ENCODE measurements at regions not wholly inside any gene's neighbourhood (a gene's known extent, or its start where the extent isn't known, plus 50 kb on each side); places are given as distances from the start of the nearest gene placed in this dataset.
"Not testable (repeated sequence)": the region's sequence is repeated elsewhere in the genome, so short reads cannot be mapped to it uniquely, and the experiment has no call there.

- TF ChIP-seq CTCF (IDR thresholded peaks at IDR 0.05; ENCODE audit: borderline replicate concordance), result no peak
- intact Hi-C loops (cut with micrococcal nuclease), result no loop called here
Measured at GRCh38 chrX:116694046-116694445, 231.3 kb upstream of the CT83 start.

DNA sequence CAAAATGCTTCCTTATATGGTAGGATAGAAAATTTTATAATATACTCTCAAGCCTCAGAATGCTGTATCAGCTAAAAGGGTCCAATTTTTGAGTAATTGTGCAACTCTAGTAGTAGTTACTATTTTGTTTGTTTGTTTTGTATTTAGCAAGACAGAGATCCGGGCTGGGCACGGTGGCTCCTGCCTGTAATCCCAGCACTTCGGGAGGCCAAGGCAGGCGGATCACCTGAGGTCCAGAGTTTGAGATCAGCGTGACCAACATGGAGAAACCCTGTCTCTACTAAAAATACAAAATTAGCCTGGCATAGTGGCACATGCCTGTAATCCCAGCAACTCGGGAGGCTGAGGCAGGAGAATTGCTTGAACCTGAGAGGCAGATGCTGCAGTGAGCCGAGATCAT, 216.8 kb upstream of the CT83 start:
- H3K4me1 ChIP-seq; H3K4me3 ChIP-seq; DNase-seq; H3K27ac ChIP-seq (replicated peaks); H3K27me3 ChIP-seq (ENCODE audit: low read depth); H3K9me3 ChIP-seq (replicated peaks); H3K36me3 ChIP-seq; intact Hi-C loops (cut with micrococcal nuclease): not testable (repeated sequence)

More at GRCh38 chrX:116694046-116694445, 231.3 kb upstream of the CT83 start:
- Histone ChIP-seq H3K27me3 (ENCODE audit: low read depth) (no peaks in the 10 kb centered on the region), H3K4me3 (no peak overlapping the region), H3K9me3 (replicated peaks) (no peaks in the 10 kb centered on the region), H3K36me3 (no peaks in the 10 kb centered on the region), H3K4me1 (no peaks in the 10 kb centered on the region), H3K27ac (replicated peaks) (no peak overlapping the region)
- no peak for DNase-seq

DNA sequence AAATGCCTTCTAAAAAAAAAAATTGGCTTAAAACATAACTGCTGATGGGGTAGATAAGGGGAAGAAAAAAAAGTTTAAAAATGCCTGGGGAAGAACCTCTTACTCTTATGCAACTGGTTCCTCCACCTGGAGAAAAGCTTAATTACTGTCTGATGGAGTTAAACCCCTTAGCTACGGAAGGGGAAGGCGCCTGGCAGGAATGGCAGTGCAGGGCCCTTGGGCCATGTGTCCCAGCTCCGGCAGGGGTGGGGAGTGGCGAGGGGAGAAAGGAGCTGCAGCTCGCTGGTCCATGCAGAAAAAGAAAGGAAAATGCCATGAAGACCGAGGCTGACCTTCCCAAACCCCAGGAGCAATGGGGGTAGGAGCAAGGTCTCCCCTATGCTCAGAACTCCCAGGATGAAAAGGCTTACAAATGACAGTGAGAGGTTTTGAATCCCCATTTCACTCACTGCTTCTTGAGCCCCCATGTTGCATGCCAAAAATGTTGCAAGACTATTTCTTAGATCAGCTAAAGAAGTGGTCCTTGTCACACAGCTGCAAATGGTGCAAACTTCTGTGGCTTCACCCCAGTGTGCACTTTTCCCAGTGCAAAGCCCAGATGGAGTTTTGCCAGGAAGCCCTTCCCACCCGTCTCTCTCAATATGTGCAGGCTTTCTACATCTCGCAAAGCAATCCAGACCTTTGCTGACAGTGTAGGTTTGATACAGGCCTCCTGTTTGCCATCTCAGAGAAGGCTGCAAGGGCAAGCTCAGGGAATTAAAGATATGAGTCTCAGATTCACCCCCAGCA, 204.8 kb upstream of the CT83 start:
- no peak for TF ChIP-seq CTCF (IDR thresholded peaks at IDR 0.05; ENCODE audit: borderline replicate concordance)
- Histone ChIP-seq H3K36me3 (no peaks in the 10 kb centered on the region), H3K4me1 (no peaks in the 10 kb centered on the region), H3K27ac (replicated peaks) (no peak overlapping the region), H3K4me3 (no peak overlapping the region), H3K9me3 (replicated peaks) (no peaks in the 10 kb centered on the region), H3K27me3 (ENCODE audit: low read depth) (no peaks in the 10 kb centered on the region)
- DNase-seq, result peak; percentile 18
- intact Hi-C loops (cut with micrococcal nuclease), result no loop called here

- TF ChIP-seq CTCF (IDR thresholded peaks at IDR 0.05; ENCODE audit: borderline replicate concordance), result no peak
- Histone ChIP-seq H3K27me3 (ENCODE audit: low read depth) (no peaks in the 10 kb centered on the region), H3K9me3 (replicated peaks) (no peaks in the 10 kb centered on the region), H3K4me1 (no peaks in the 10 kb centered on the region), H3K27ac (replicated peaks) (no peak overlapping the region), H3K36me3 (no peaks in the 10 kb centered on the region), H3K4me3 (no peak overlapping the region)
- intact Hi-C loops (cut with micrococcal nuclease), result no loop called here
- no peak for DNase-seq
Measured at GRCh38 chrX:116657071-116657470, 194.3 kb upstream of the CT83 start.

DNA sequence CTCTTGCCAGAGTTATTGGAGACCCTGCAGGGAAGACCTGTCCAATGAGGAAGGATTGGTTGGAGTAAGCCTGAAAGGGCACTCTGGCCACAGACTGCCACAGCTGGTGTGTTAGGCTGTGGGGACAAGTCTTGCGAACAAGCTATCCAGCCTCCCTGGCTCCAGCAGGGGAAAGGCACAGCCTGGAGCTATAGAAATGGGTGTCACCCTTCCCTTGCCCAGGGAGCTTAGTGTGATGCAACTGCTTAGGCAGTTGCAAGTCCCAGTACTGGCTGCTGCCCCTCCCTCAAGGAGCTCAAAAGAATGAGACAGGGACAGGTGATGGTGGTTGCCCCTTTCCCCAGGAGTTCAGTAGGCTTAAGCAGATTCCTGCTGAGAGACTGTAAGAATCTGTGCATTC, 165.7 kb upstream of the CT83 start:
- Histone ChIP-seq H3K9me3 (replicated peaks) (no peaks in the 10 kb centered on the region), H3K27me3 (ENCODE audit: low read depth) (no peaks in the 10 kb centered on the region), H3K4me1 (no peaks in the 10 kb centered on the region), H3K27ac (replicated peaks) (no peak overlapping the region), H3K4me3 (no peak overlapping the region), H3K36me3 (no peaks in the 10 kb centered on the region)
- no peak for DNase-seq
- intact Hi-C loops (cut with micrococcal nuclease), result no loop called here
- no peak for TF ChIP-seq CTCF (IDR thresholded peaks at IDR 0.05; ENCODE audit: borderline replicate concordance)

GRCh38 chrX:116618546-116618945, 155.8 kb upstream of the CT83 start:
- DNase-seq, result no peak
- Histone ChIP-seq H3K27ac (replicated peaks) (peak overlapping the region; percentile 5), H3K27me3 (ENCODE audit: low read depth) (no peaks in the 10 kb centered on the region), H3K4me1 (no peaks in the 10 kb centered on the region), H3K36me3 (no peaks in the 10 kb centered on the region), H3K4me3 (no peak overlapping the region), H3K9me3 (replicated peaks) (no peaks in the 10 kb centered on the region)
- intact Hi-C loops (cut with micrococcal nuclease), result no loop called here
- TF ChIP-seq CTCF (IDR thresholded peaks at IDR 0.05; ENCODE audit: borderline replicate concordance), result no peak

Measured in left ventricle myocardium inferior (tissue), 1 donor.